GM12891 (cell line): ENCODE measurements at regions not wholly inside any gene's neighbourhood (a gene's known extent, or its start where the extent isn't known, plus 50 kb on each side); places are given as distances from the start of the nearest gene placed in this dataset.

Source experiments
- DNase-seq: peaks from one replicate; pipeline ENCODE4 v3.0.0; 2011; ENCODE audit warnings: low spot score; ENCODE audit not compliant: insufficient read length
- FAIRE-seq: peaks from 2 replicates; lab custom pipeline; 2011; peaks lifted over from hg19 to GRCh38; lab: Jason Lieb, UNC
- PAX5 ChIP-seq: IDR thresholded peaks from 2 replicates; pipeline ENCODE4 v1.6.1; 2011; ENCODE audit warnings: low read length, moderate library complexity, mild to moderate bottlenecking; ENCODE audit not compliant: insufficient read depth, severe bottlenecking
- POLR2A ChIP-seq: IDR thresholded peaks from 2 replicates; pipeline ENCODE4 v1.6.1; 2011; ENCODE audit warnings: low read depth, low read length, control low read depth
- POLR2AphosphoS5 ChIP-seq: IDR thresholded peaks from 2 replicates; pipeline ENCODE4 v1.6.1; 2011; ENCODE audit warnings: low read depth, low read length, control low read depth
- POU2F2 ChIP-seq: IDR thresholded peaks from 2 replicates; pipeline ENCODE4 v1.6.1; 2011; ENCODE audit warnings: low read depth, mild to moderate bottlenecking, control low read depth, low read length, moderate library complexity
- SPI1 ChIP-seq: IDR thresholded peaks from 2 replicates; pipeline ENCODE4 v1.6.1; 2011; ENCODE audit warnings: low read depth, low read length, control low read depth
- TAF1 ChIP-seq: IDR thresholded peaks from 2 replicates; pipeline ENCODE4 v1.6.1; 2011; ENCODE audit warnings: low read depth, low read length, control low read depth

- DNase-seq (no peak), FAIRE-seq (no peak)
- no peak for TF ChIP-seq POU2F2
- TF ChIP-seq PAX5, result no peak
- no peak for TF ChIP-seq TAF1
- TF ChIP-seq SPI1, result no peak
- TF ChIP-seq POLR2AphosphoS5, result no peak
- TF ChIP-seq POLR2A, result no peak
Observed at GRCh38 chr3:124419303-124419702, 310.9 kb upstream of the UMPS start.

GRCh38 chr3:124420392-124420791 is 309.9 kb upstream of the UMPS start:
- TF ChIP-seq POLR2AphosphoS5 (no peak), TAF1 (no peak), PAX5 (no peak), POU2F2 (no peak), POLR2A (no peak), SPI1 (no peak)
- DNase-seq (no peak), FAIRE-seq (no peak)

- TF ChIP-seq SPI1 (no peak), PAX5 (no peak), POLR2AphosphoS5 (no peak), POU2F2 (no peak)
- no peak for FAIRE-seq
Observed at GRCh38 chr3:124422805-124423204, 307.4 kb upstream of the UMPS start.

GRCh38 chr3:124424396-124424795 is 305.9 kb upstream of the UMPS start:
- no peak for DNase-seq
- FAIRE-seq, result no peak
- no peak for TF ChIP-seq POU2F2
- TF ChIP-seq SPI1, result no peak
- no peak for TF ChIP-seq POLR2A
- no peak for TF ChIP-seq POLR2AphosphoS5
- TF ChIP-seq TAF1, result no peak
- no peak for TF ChIP-seq PAX5

More at GRCh38 chr3:124422805-124423204, 307.4 kb upstream of the UMPS start:
- DNase-seq, result no peak

GRCh38 chr3:124425972-124426371 is 304.3 kb upstream of the UMPS start:
- no peak for FAIRE-seq
- DNase-seq, result no peak
- TF ChIP-seq POLR2AphosphoS5 (no peak), PAX5 (no peak), SPI1 (no peak), POLR2A (no peak), POU2F2 (no peak), TAF1 (no peak)

- FAIRE-seq (no peak), DNase-seq (no peak)
- TF ChIP-seq TAF1 (no peak), SPI1 (no peak), PAX5 (no peak), POLR2AphosphoS5 (no peak), POU2F2 (no peak), POLR2A (no peak)
Observed at GRCh38 chr3:124428372-124429128, 301.7 kb upstream of the UMPS start.

GRCh38 chr3:124429129-124429815 is 301.0 kb upstream of the UMPS start:
- TF ChIP-seq TAF1 (no peak), PAX5 (no peak), POU2F2 (no peak), POLR2A (no peak), POLR2AphosphoS5 (no peak), SPI1 (no peak)
- FAIRE-seq (no peak), DNase-seq (no peak)

GRCh38 chr3:124431331-124431994 is 298.8 kb upstream of the UMPS start:
- TF ChIP-seq POLR2AphosphoS5 (no peak), POLR2A (no peak), POU2F2 (no peak), SPI1 (no peak), PAX5 (no peak), TAF1 (no peak)
- FAIRE-seq, result no peak
- DNase-seq, result no peak

GRCh38 chr3:124434176-124434575 is 296.1 kb upstream of the UMPS start:
- no peak for FAIRE-seq
- no peak for DNase-seq
- TF ChIP-seq PAX5 (no peak), POLR2A (no peak), POU2F2 (no peak), TAF1 (no peak), POLR2AphosphoS5 (no peak), SPI1 (no peak)

GRCh38 chr3:124435467-124435866 is 294.8 kb upstream of the UMPS start:
- no peak for TF ChIP-seq POLR2AphosphoS5
- TF ChIP-seq POU2F2, result no peak
- TF ChIP-seq TAF1, result no peak
- TF ChIP-seq POLR2A, result no peak
- no peak for TF ChIP-seq PAX5
- no peak for TF ChIP-seq SPI1
- FAIRE-seq (no peak), DNase-seq (no peak)
